GM12878 (cell line): ENCODE measurements at regions not wholly inside any gene's neighbourhood (a gene's known extent, or its start where the extent isn't known, plus 50 kb on each side); places are given as distances from the start of the nearest gene placed in this dataset.

Experiments used
- ATAC-seq: fragments of 200-7000 bp; cut with Tn5 transposase; 3 replicates; pipeline ENCODE4 v1.9.1; 2020; ENCODE audit warnings: mild to moderate bottlenecking, moderate library complexity
- BruUV-seq: library from RNA; stranded (reverse); fragments of 400-500 nt; replicated peaks from 2 replicates; lab custom pipeline; 2021; lab: Mats Ljungman, UMichigan
- CTCF ChIA-PET: fragments of 300-600 bp; sonication (Branson Sonifier 250); formaldehyde crosslinking; extraction: SDS; loops from one replicate; lab custom pipeline; 2021; ENCODE audit warnings: inconsistent platforms; lab: Yijun Ruan, JAX
- POLR2A ChIA-PET: fragments of 350-600 bp; formaldehyde crosslinking; extraction: SDS; loops from one replicate; lab custom pipeline; 2021; ENCODE audit warnings: inconsistent platforms; lab: Charles Lee
- RAD21 ChIA-PET: fragments of 300-600 bp; sonication (Branson Sonifier 250); formaldehyde crosslinking; loops from one replicate; lab custom pipeline; 2023; ENCODE audit warnings: antibody characterized with exemption; ENCODE audit not compliant: unreplicated experiment; lab: Charles Lee
- SMC1A ChIA-PET: fragments of 300-600 bp; sonication (Branson Sonifier 250); formaldehyde crosslinking; loops from one replicate; lab custom pipeline; 2023; ENCODE audit not compliant: unreplicated experiment, uncharacterized antibody; lab: Charles Lee
- DNase-seq: peaks from one replicate; pipeline ENCODE4 v3.0.0-alpha.2; 2011; ENCODE audit warnings: low read depth, low spot score
- FAIRE-seq: peaks from 3 replicates; lab custom pipeline; 2011; peaks lifted over from hg19 to GRCh38; lab: Jason Lieb, UNC
- H2AFZ ChIP-seq: 2 replicates; pipeline ENCODE4 v1.6.0; 2011; ENCODE audit warnings: low read depth, low read length, control low read depth; ENCODE audit not compliant: control insufficient read depth
- H3K27ac ChIP-seq: 2 replicates; pipeline ENCODE4 v1.5.1; 2011; ENCODE audit warnings: control low read depth; ENCODE audit not compliant: control insufficient read depth, insufficient read depth
- H3K27me3 ChIP-seq, 2 experiments: replicated peaks in 1 of 2; 2 replicates each; pipeline versions ENCODE4 v1.6.0 to v1.6.1; 2011; ENCODE audit warnings: low read length in 1 of 2; ENCODE audit not compliant: control insufficient read depth in 2 of 2, insufficient read depth in 2 of 2
- H3K36me3 ChIP-seq, 2 experiments: 2 replicates each; pipeline ENCODE4 v1.5.1; 2011; ENCODE audit warnings: low read length in 1 of 2; ENCODE audit not compliant: control insufficient read depth in 2 of 2, insufficient read depth in 2 of 2
- H3K4me1 ChIP-seq: 2 replicates; pipeline ENCODE4 v1.6.1; 2011; ENCODE audit warnings: mild to moderate bottlenecking, low read length, moderate library complexity, mixed read lengths; ENCODE audit not compliant: control insufficient read depth, insufficient read depth
- H3K4me2 ChIP-seq: 2 replicates; pipeline ENCODE4 v1.6.0; 2011; ENCODE audit warnings: control low read depth; ENCODE audit not compliant: control insufficient read depth, insufficient read depth
- H3K4me3 ChIP-seq: fragments of 200-600 bp; sonication (generic); 2 replicates; pipeline ENCODE4 v1.5.1; 2016
- H3K79me2 ChIP-seq: 2 replicates; pipeline ENCODE4 v1.6.0; 2011; ENCODE audit warnings: low read length; ENCODE audit not compliant: control insufficient read depth, insufficient read depth
- H3K9ac ChIP-seq: 2 replicates; pipeline ENCODE4 v1.8.0; 2011; ENCODE audit warnings: low read length, control low read depth, mixed read lengths; ENCODE audit not compliant: control insufficient read depth, insufficient read depth
- H3K9me3 ChIP-seq: replicated peaks from 3 replicates; pipeline ENCODE4 v1.5.1; 2011; ENCODE audit warnings: mild to moderate bottlenecking, low read length; ENCODE audit not compliant: control insufficient read depth, insufficient read depth
- H4K20me1 ChIP-seq: 2 replicates; pipeline ENCODE4 v1.6.0; 2011; ENCODE audit not compliant: control insufficient read depth, insufficient read depth
- ATF3 ChIP-seq: IDR thresholded peaks from 2 replicates; pipeline ENCODE4 v1.6.1; 2011; ENCODE audit warnings: low read depth, mild to moderate bottlenecking, low read length, moderate library complexity, borderline replicate concordance; ENCODE audit errors: extremely low read depth
- DPF2 ChIP-seq: fragments of 450-650 bp; IDR thresholded peaks from 2 replicates; pipeline ENCODE4 v1.6.1; 2017; ENCODE audit warnings: mild to moderate bottlenecking
- E2F4 ChIP-seq: IDR thresholded peaks from 2 replicates; pipeline ENCODE4 v1.6.1; 2012; ENCODE audit warnings: low read depth, low read length, improper control_type of control experiment
- ESRRA ChIP-seq: IDR thresholded peaks from 2 replicates; pipeline ENCODE4 v1.6.1; 2012; ENCODE audit warnings: mild to moderate bottlenecking, low read length, improper control_type of control experiment
- FOXM1 ChIP-seq: IDR thresholded peaks from 2 replicates; pipeline ENCODE4 v1.6.1; 2012; ENCODE audit warnings: low read depth, mild to moderate bottlenecking, inconsistent platforms, low read length, moderate library complexity
- HCFC1 ChIP-seq: fragments of 150-350 bp; IDR thresholded peaks from 2 replicates; pipeline ENCODE4 v1.6.1; 2014; ENCODE audit warnings: low read length
- HDAC2 ChIP-seq: fragments of 200-600 bp; sonication (generic); IDR thresholded peaks from 2 replicates; pipeline ENCODE4 v1.6.1; 2017
- JUNB ChIP-seq: IDR thresholded peaks from 2 replicates; pipeline ENCODE4 v1.6.1; 2016; ENCODE audit warnings: antibody characterized with exemption, mild to moderate bottlenecking
- MAX ChIP-seq: IDR thresholded peaks from 2 replicates; pipeline ENCODE4 v1.6.1; 2012; ENCODE audit warnings: low read depth, low read length, improper control_type of control experiment
- MEF2A ChIP-seq: IDR thresholded peaks from 2 replicates; pipeline ENCODE4 v1.6.1; 2011; ENCODE audit warnings: low read depth, mild to moderate bottlenecking, low read length, moderate library complexity; ENCODE audit not compliant: insufficient read depth
- NFXL1 ChIP-seq: fragments of 450-650 bp; IDR thresholded peaks from 2 replicates; pipeline ENCODE4 v1.6.1; 2017; ENCODE audit warnings: antibody characterized with exemption, mild to moderate bottlenecking, borderline replicate concordance
- RB1 ChIP-seq: fragments of 450-650 bp; formaldehyde crosslinking; IDR thresholded peaks from 2 replicates; pipeline ENCODE4 v1.6.1; 2017; ENCODE audit warnings: mild to moderate bottlenecking, borderline replicate concordance
- RELB ChIP-seq: fragments of 450-650 bp; IDR thresholded peaks from 2 replicates; pipeline ENCODE4 v1.6.1; 2017; ENCODE audit warnings: low read depth, mild to moderate bottlenecking, moderate library complexity
- SMAD5 ChIP-seq: IDR thresholded peaks from 2 replicates; pipeline ENCODE4 v1.6.1; 2016; ENCODE audit warnings: antibody characterized with exemption, low read depth
- SRF ChIP-seq, 2 experiments: IDR thresholded peaks; 2 replicates each; pipeline ENCODE4 v1.6.1; 2011; ENCODE audit warnings: low read depth in 2 of 2, low read length in 2 of 2, mild to moderate bottlenecking in 1 of 2, moderate library complexity in 1 of 2
- ZNF274 ChIP-seq: IDR thresholded peaks from one replicate; pipeline ENCODE4 v1.8.0; 2011; ENCODE audit not compliant: insufficient read length, insufficient read depth
- WGBS: methylation state at CpG from one replicate; pipeline ENCODE4 v1.1.6; 2016; ENCODE audit warnings: low lambda C conversion rate; ENCODE audit not compliant: insufficient replicate concordance, insufficient coverage; ENCODE audit errors: missing lambda C conversion rate; 5-methylcytosine and 5-hydroxymethylcytosine counted together
- in situ Hi-C: fragments of 300-500 bp; cut with MboI; formaldehyde crosslinking; loops from 9 replicates; pipeline ENCODE4 v1.14.3; 2018; ENCODE audit warnings: mixed read lengths
- intact Hi-C: fragments of 100-400 bp; cut with micrococcal nuclease; formaldehyde crosslinking; loops from one replicate; pipeline ENCODE4 v1.14.2; 2022; ENCODE audit not compliant: unreplicated experiment

GRCh38 chr6:77231438-77232305 lies 231.6 kb downstream of the HTR1B start:
- DNase-seq: no peak
- Histone ChIP-seq H3K4me1 (no peaks in the 10 kb centered on the region), H3K79me2 (no peaks in the 10 kb centered on the region), H3K4me2 (no peak overlapping the region), H3K27me3 (no peaks in the 10 kb centered on the region), H3K9me3 (no peaks in the 10 kb centered on the region), H4K20me1 (no peaks in the 10 kb centered on the region), H3K36me3 (no peaks in the 10 kb centered on the region), H3K27ac (no peak overlapping the region), H2AFZ (no peak overlapping the region), H3K4me3 (no peak overlapping the region), H3K9ac (no peak overlapping the region)
- WGBS: 20% methylated on average over 1 of the region's 1 CpG
- in situ Hi-C loops: no loop called here
- no TSS peak for BruUV-seq
- no peak for ATAC-seq
- TF ChIP-seq HDAC2: no peak
- no peak for TF ChIP-seq RELB
- TF ChIP-seq E2F4: no peak
- no peak for TF ChIP-seq NFXL1
- no peak for TF ChIP-seq HCFC1
- no peak for TF ChIP-seq MAX
- TF ChIP-seq ZNF274: no peak
- no peak for TF ChIP-seq JUNB
- TF ChIP-seq ESRRA: no peak
- no peak for TF ChIP-seq MEF2A
- TF ChIP-seq RB1: no peak
- no peak for TF ChIP-seq SRF (IDR thresholded peaks at IDR 0.05; ENCODE audit: low read depth in 2 of 2, low read length in 2 of 2)
- TF ChIP-seq FOXM1: no peak
- no peak for TF ChIP-seq ATF3
- no peak for TF ChIP-seq DPF2
- TF ChIP-seq SMAD5: no peak
- no peak for FAIRE-seq
- intact Hi-C loops: no loop called here
- CTCF ChIA-PET: interaction anchor here (1.6 kb wide), 1 partner anchor 225 kb away, joined by 5 read pairs; no protein-coding TSS in a partner anchor
- SMC1A ChIA-PET: interaction anchor here (0.6 to 1.0 kb wide), 2 partner anchors 13 to 52 kb away, joined by 3 to 4 read pairs; no protein-coding TSS in a partner anchor
- RAD21 ChIA-PET: no interaction called here
- POLR2A ChIA-PET: no interaction called here
